Astrocyte (in vitro differentiated cells and primary cell): ENCODE measurements at regions not wholly inside any gene's neighbourhood (a gene's known extent, or its start where the extent isn't known, plus 50 kb on each side); places are given as distances from the start of the nearest gene placed in this dataset.

Experiments used
- DNase-seq: peaks from one replicate; pipeline ENCODE4 v3.0.0-alpha.2; 2010; ENCODE audit warnings: low read depth
- FAIRE-seq: peaks from 2 replicates; lab custom pipeline; 2011; peaks lifted over from hg19 to GRCh38; lab: Jason Lieb, UNC
- H2AFZ ChIP-seq: 2 replicates; pipeline ENCODE4 v1.6.0; 2012; ENCODE audit warnings: low read depth, low read length, inconsistent platforms
- H3K27ac ChIP-seq: 2 replicates; pipeline ENCODE4 v1.5.1; 2011; ENCODE audit warnings: low read depth, low read length, inconsistent platforms
- H3K27me3 ChIP-seq: 2 replicates; pipeline ENCODE4 v1.6.0; 2011; ENCODE audit warnings: low read length, inconsistent platforms; ENCODE audit not compliant: insufficient read depth
- H3K36me3 ChIP-seq: 2 replicates; pipeline ENCODE4 v1.5.1; 2011; ENCODE audit warnings: low read length, inconsistent platforms; ENCODE audit not compliant: insufficient read depth
- H3K4me1 ChIP-seq: 2 replicates; pipeline ENCODE4 v1.5.1; 2011; ENCODE audit warnings: low read length, inconsistent platforms; ENCODE audit not compliant: insufficient read depth
- H3K4me2 ChIP-seq: 2 replicates; pipeline ENCODE4 v1.6.0; 2012; ENCODE audit warnings: low read length, inconsistent platforms
- H3K4me3 ChIP-seq: 2 replicates; pipeline ENCODE4 v1.5.1; 2011; ENCODE audit warnings: low read depth, mild to moderate bottlenecking, low read length, inconsistent platforms; ENCODE audit not compliant: insufficient read depth
- H3K79me2 ChIP-seq: 2 replicates; pipeline ENCODE4 v1.6.0; 2012; ENCODE audit warnings: mild to moderate bottlenecking, low read length, inconsistent platforms; ENCODE audit not compliant: insufficient read depth
- H3K9ac ChIP-seq: 2 replicates; pipeline ENCODE4 v1.6.0; 2012; ENCODE audit warnings: mild to moderate bottlenecking, low read length, inconsistent platforms
- H3K9me3 ChIP-seq: 2 replicates; pipeline ENCODE4 v1.5.1; 2012; ENCODE audit warnings: low read depth, mild to moderate bottlenecking, low read length, inconsistent platforms; ENCODE audit not compliant: insufficient read depth
- H4K20me1 ChIP-seq: 2 replicates; pipeline ENCODE4 v1.6.0; 2012; ENCODE audit warnings: low read length, inconsistent platforms; ENCODE audit not compliant: insufficient read depth
- H3K27ac Mint-ChIP-seq: one replicate; pipeline ENCODE4 v1.8.0; 2021; ENCODE audit warnings: mild to moderate bottlenecking, mixed read lengths; ENCODE audit not compliant: unreplicated experiment
- H3K27me3 Mint-ChIP-seq: one replicate; pipeline ENCODE4 v1.8.0; 2021; ENCODE audit warnings: low read depth, mixed read lengths; ENCODE audit not compliant: unreplicated experiment
- H3K36me3 Mint-ChIP-seq: one replicate; pipeline ENCODE4 v1.8.0; 2021; ENCODE audit warnings: low read depth, mixed read lengths; ENCODE audit not compliant: unreplicated experiment
- H3K4me1 Mint-ChIP-seq: one replicate; pipeline ENCODE4 v1.8.0; 2021; ENCODE audit warnings: low read depth, mixed read lengths; ENCODE audit not compliant: unreplicated experiment
- H3K4me3 Mint-ChIP-seq: one replicate; pipeline ENCODE4 v1.8.0; 2021; ENCODE audit warnings: mild to moderate bottlenecking, moderate library complexity, mixed read lengths; ENCODE audit not compliant: unreplicated experiment
- H3K9me3 Mint-ChIP-seq: one replicate; pipeline ENCODE4 v1.8.0; 2021; ENCODE audit warnings: mild to moderate bottlenecking, mixed read lengths; ENCODE audit not compliant: unreplicated experiment
- CTCF ChIP-seq: IDR thresholded peaks from 2 replicates; pipeline ENCODE4 v1.5.1; 2011; ENCODE audit warnings: low read depth, mild to moderate bottlenecking, inconsistent platforms, low read length, moderate library complexity; ENCODE audit not compliant: insufficient read depth
- EZH2 ChIP-seq: IDR thresholded peaks from 2 replicates; pipeline ENCODE4 v1.6.1; 2012; ENCODE audit warnings: mild to moderate bottlenecking, low read length, inconsistent platforms; ENCODE audit not compliant: insufficient read depth

DNA sequence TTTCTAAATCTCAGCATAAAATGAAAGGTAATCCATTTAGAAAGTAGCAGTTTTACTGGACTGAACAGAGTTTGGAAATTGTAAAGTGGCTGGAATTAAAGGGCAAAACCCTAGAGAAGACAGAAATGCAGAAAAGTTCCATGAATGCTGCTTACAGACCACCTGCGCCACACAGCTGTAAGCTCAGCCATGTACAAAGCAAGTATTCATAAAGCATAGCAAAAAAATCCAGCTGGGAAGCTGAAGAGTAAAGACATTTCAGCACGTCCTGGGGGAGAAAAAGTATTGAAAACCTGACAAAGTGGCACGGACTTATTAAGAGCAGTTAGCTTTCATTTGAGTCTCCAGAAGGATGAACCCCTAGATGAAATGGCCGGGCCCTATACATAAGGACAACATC, 220.1 kb upstream of the CNTN5 start:
- Histone ChIP-seq H3K36me3 (no peaks in the 10 kb centered on the region), H3K9ac (no peak overlapping the region), H3K27me3 (no peaks in the 10 kb centered on the region), H4K20me1 (no peaks in the 10 kb centered on the region), H3K4me3 (no peak overlapping the region), H3K9me3 (no peaks in the 10 kb centered on the region), H2AFZ (no peak overlapping the region), H3K4me1 (no peaks in the 10 kb centered on the region), H3K79me2 (no peaks in the 10 kb centered on the region), H3K4me2 (no peak overlapping the region), H3K27ac (no peak overlapping the region)
- no peak for TF ChIP-seq EZH2
- TF ChIP-seq CTCF: no peak
- Mint-ChIP-seq H3K9me3 (no peaks in the 10 kb centered on the region), H3K27me3 (no peaks in the 10 kb centered on the region), H3K4me1 (no peaks in the 10 kb centered on the region), H3K36me3 (no peaks in the 10 kb centered on the region), H3K27ac (no peak overlapping the region), H3K4me3 (no peak overlapping the region)
- DNase-seq (no peak), FAIRE-seq (no peak)

GRCh38 chr11:98828986-98829708, 191.6 kb upstream of the CNTN5 start:
- Histone ChIP-seq H3K9ac (no peak overlapping the region), H2AFZ (no peak overlapping the region), H3K4me3 (no peak overlapping the region), H3K4me2 (no peak overlapping the region), H3K27me3 (no peaks in the 10 kb centered on the region), H3K79me2 (no peaks in the 10 kb centered on the region), H3K4me1 (no peaks in the 10 kb centered on the region), H3K9me3 (no peaks in the 10 kb centered on the region), H3K27ac (no peak overlapping the region), H3K36me3 (no peaks in the 10 kb centered on the region), H4K20me1 (no peaks in the 10 kb centered on the region)
- no peak for FAIRE-seq
- H3K27me3 Mint-ChIP-seq: no peaks in the 10 kb centered on the region
- no peaks in the 10 kb centered on the region for H3K9me3 Mint-ChIP-seq
- no peak overlapping the region for H3K4me3 Mint-ChIP-seq
- H3K4me1 Mint-ChIP-seq: no peaks in the 10 kb centered on the region
- TF ChIP-seq EZH2 (no peak), CTCF (no peak)
- DNase-seq: no peak
- no peak overlapping the region for H3K27ac Mint-ChIP-seq
- no peaks in the 10 kb centered on the region for H3K36me3 Mint-ChIP-seq

DNA sequence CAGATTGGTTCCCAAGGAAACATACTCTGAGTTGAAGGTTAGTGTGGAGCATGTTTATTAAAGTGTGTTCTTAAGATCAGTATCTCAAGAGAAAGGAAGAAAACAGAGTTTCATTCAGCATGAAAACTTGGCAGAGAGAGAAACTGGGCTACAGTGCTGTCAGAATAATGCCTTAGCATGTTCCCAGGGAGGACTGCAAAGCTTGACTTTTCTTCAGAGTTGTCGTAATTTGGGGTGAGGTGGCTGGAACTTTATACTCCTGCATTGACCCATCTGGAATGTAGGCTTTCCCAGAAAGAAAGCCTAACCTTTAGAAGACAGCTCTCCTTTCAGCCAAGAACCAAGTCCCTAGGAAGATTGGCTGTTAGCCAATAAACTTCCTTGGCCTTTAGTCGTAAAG, 190.8 kb upstream of the CNTN5 start:
- Mint-ChIP-seq H3K4me1 (no peaks in the 10 kb centered on the region), H3K36me3 (no peaks in the 10 kb centered on the region), H3K9me3 (no peaks in the 10 kb centered on the region), H3K4me3 (no peak overlapping the region), H3K27ac (no peak overlapping the region), H3K27me3 (no peaks in the 10 kb centered on the region)
- Histone ChIP-seq H2AFZ (no peak overlapping the region), H3K79me2 (no peaks in the 10 kb centered on the region), H3K27me3 (no peaks in the 10 kb centered on the region), H3K4me2 (no peak overlapping the region), H3K9me3 (no peaks in the 10 kb centered on the region), H4K20me1 (no peaks in the 10 kb centered on the region), H3K36me3 (no peaks in the 10 kb centered on the region), H3K4me1 (no peaks in the 10 kb centered on the region), H3K9ac (no peak overlapping the region), H3K27ac (no peak overlapping the region), H3K4me3 (no peak overlapping the region)
- TF ChIP-seq EZH2: no peak
- DNase-seq (no peak), FAIRE-seq (no peak)
